ENCODE measurements at regions not wholly inside any gene's neighbourhood (a gene's known extent, or its start where the extent isn't known, plus 50 kb on each side); places are given as distances from the start of the nearest gene placed in this dataset.

- H3K9me3 Mint-ChIP-seq, result peaks cover 7 to 15% of the 10 kb centered on the region in 2 donors
- no peak overlapping the region for H3K4me3 Mint-ChIP-seq
- H3K4me1 Mint-ChIP-seq (ENCODE audit: low read depth in 2 of 2), result no peaks in the 10 kb centered on the region
- ATAC-seq (replicated peaks), result no peak
- no peak overlapping the region for H3K27ac Mint-ChIP-seq
- DNase-seq, result no peak
- no peaks in the 10 kb centered on the region for H3K36me3 Mint-ChIP-seq (ENCODE audit: insufficient read depth)
- peaks cover 0 to 10% of the 10 kb centered on the region in 2 donors for H3K27me3 Mint-ChIP-seq
These were observed 527.9 kb downstream of the DHX35 start for GRCh38 chr20:39489986-39490560.

- H3K4me3 Mint-ChIP-seq, result no peak overlapping the region
- no peak for DNase-seq
- no peaks in the 10 kb centered on the region for H3K27me3 Mint-ChIP-seq
- no peak for ATAC-seq (replicated peaks)
- H3K4me1 Mint-ChIP-seq (ENCODE audit: low read depth in 2 of 2), result no peaks in the 10 kb centered on the region
- no peaks in the 10 kb centered on the region for H3K36me3 Mint-ChIP-seq (ENCODE audit: insufficient read depth)
- H3K9me3 Mint-ChIP-seq, result no peaks in the 10 kb centered on the region
- no peak overlapping the region for H3K27ac Mint-ChIP-seq
These were observed 518.3 kb downstream of the DHX35 start for GRCh38 chr20:39480276-39481043.

GRCh38 chr20:39479196-39479810, 517.2 kb downstream of the DHX35 start:
- no peaks in the 10 kb centered on the region for H3K9me3 Mint-ChIP-seq
- H3K27ac Mint-ChIP-seq, result no peak overlapping the region
- H3K4me3 Mint-ChIP-seq, result no peak overlapping the region
- ATAC-seq (replicated peaks) (no peak), DNase-seq (no peak)
- no peaks in the 10 kb centered on the region for H3K27me3 Mint-ChIP-seq
- H3K36me3 Mint-ChIP-seq (ENCODE audit: insufficient read depth), result no peaks in the 10 kb centered on the region
- no peaks in the 10 kb centered on the region for H3K4me1 Mint-ChIP-seq (ENCODE audit: low read depth in 2 of 2)

GRCh38 chr20:39474879-39475278, 512.7 kb downstream of the DHX35 start:
- DNase-seq (no peak), ATAC-seq (replicated peaks) (no peak)
- no peak overlapping the region for H3K27ac Mint-ChIP-seq
- H3K4me1 Mint-ChIP-seq (ENCODE audit: low read depth in 2 of 2), result no peaks in the 10 kb centered on the region
- no peak overlapping the region for H3K4me3 Mint-ChIP-seq
- H3K27me3 Mint-ChIP-seq, result no peaks in the 10 kb centered on the region
- H3K36me3 Mint-ChIP-seq (ENCODE audit: insufficient read depth), result no peaks in the 10 kb centered on the region
- H3K9me3 Mint-ChIP-seq, result no peaks in the 10 kb centered on the region

GRCh38 chr20:39473536-39473935, 511.4 kb downstream of the DHX35 start:
- H3K4me1 Mint-ChIP-seq (ENCODE audit: low read depth in 2 of 2), result no peaks in the 10 kb centered on the region
- no peaks in the 10 kb centered on the region for H3K36me3 Mint-ChIP-seq (ENCODE audit: insufficient read depth)
- ATAC-seq (replicated peaks), result no peak
- H3K4me3 Mint-ChIP-seq, result no peak overlapping the region
- DNase-seq, result no peak
- H3K27me3 Mint-ChIP-seq, result no peaks in the 10 kb centered on the region
- H3K9me3 Mint-ChIP-seq, result no peaks in the 10 kb centered on the region
- H3K27ac Mint-ChIP-seq, result no peak overlapping the region

GRCh38 chr20:39468703-39469102, 506.6 kb downstream of the DHX35 start:
- no peak for ATAC-seq (replicated peaks)
- Mint-ChIP-seq H3K4me1 (ENCODE audit: low read depth in 2 of 2) (no peaks in the 10 kb centered on the region), H3K4me3 (no peak overlapping the region), H3K27ac (no peak overlapping the region), H3K9me3 (peaks cover 0 to 5% of the 10 kb centered on the region in 2 donors), H3K36me3 (ENCODE audit: insufficient read depth) (no peaks in the 10 kb centered on the region), H3K27me3 (no peaks in the 10 kb centered on the region)
- DNase-seq, result no peak

- H3K9me3 Mint-ChIP-seq, result peaks cover 0 to 5% of the 10 kb centered on the region in 2 donors
- no peak overlapping the region for H3K27ac Mint-ChIP-seq
- no peaks in the 10 kb centered on the region for H3K36me3 Mint-ChIP-seq (ENCODE audit: insufficient read depth)
- ATAC-seq (replicated peaks) (no peak), DNase-seq (no peak)
- no peaks in the 10 kb centered on the region for H3K4me1 Mint-ChIP-seq (ENCODE audit: low read depth in 2 of 2)
- no peaks in the 10 kb centered on the region for H3K27me3 Mint-ChIP-seq
- H3K4me3 Mint-ChIP-seq, result no peak overlapping the region
These were observed 502.1 kb downstream of the DHX35 start for GRCh38 chr20:39464238-39464637.

- no peak for ATAC-seq (replicated peaks)
- Mint-ChIP-seq H3K4me3 (no peak overlapping the region), H3K4me1 (ENCODE audit: low read depth in 2 of 2) (no peaks in the 10 kb centered on the region)
These were observed 500.3 kb downstream of the DHX35 start for GRCh38 chr20:39462416-39462945.

GRCh38 chr20:39458452-39458851, 496.3 kb downstream of the DHX35 start:
- Mint-ChIP-seq H3K27me3 (peaks cover 0 to 13% of the 10 kb centered on the region in 2 donors), H3K36me3 (ENCODE audit: insufficient read depth) (no peaks in the 10 kb centered on the region), H3K4me3 (no peak overlapping the region), H3K4me1 (ENCODE audit: low read depth in 2 of 2) (no peaks in the 10 kb centered on the region), H3K9me3 (peaks cover 6 to 8% of the 10 kb centered on the region in 2 donors), H3K27ac (no peak overlapping the region)
- no peak for DNase-seq
- ATAC-seq (replicated peaks), result no peak

More at GRCh38 chr20:39462416-39462945, 500.3 kb downstream of the DHX35 start:
- Mint-ChIP-seq H3K9me3 (peaks cover 3 to 14% of the 10 kb centered on the region in 2 donors), H3K27me3 (peaks cover 0 to 8% of the 10 kb centered on the region in 2 donors), H3K36me3 (ENCODE audit: insufficient read depth) (no peaks in the 10 kb centered on the region), H3K27ac (no peak overlapping the region)
- DNase-seq, result no peak

GRCh38 chr20:39453890-39454289, 491.7 kb downstream of the DHX35 start:
- DNase-seq (no peak), ATAC-seq (replicated peaks) (no peak)
- Mint-ChIP-seq H3K36me3 (ENCODE audit: insufficient read depth) (peaks cover 4% of the 10 kb centered on the region), H3K4me3 (no peak overlapping the region), H3K4me1 (ENCODE audit: low read depth in 2 of 2) (no peaks in the 10 kb centered on the region), H3K27me3 (peaks cover 0 to 13% of the 10 kb centered on the region in 2 donors), H3K27ac (no peak overlapping the region), H3K9me3 (peaks cover 6 to 19% of the 10 kb centered on the region in 2 donors)

GRCh38 chr20:39452583-39453340, 490.6 kb downstream of the DHX35 start:
- H3K4me1 Mint-ChIP-seq (ENCODE audit: low read depth in 2 of 2), result no peaks in the 10 kb centered on the region
- H3K36me3 Mint-ChIP-seq (ENCODE audit: insufficient read depth), result peaks cover 4% of the 10 kb centered on the region
- H3K27me3 Mint-ChIP-seq, result peaks cover 0 to 5% of the 10 kb centered on the region in 2 donors
- no peak overlapping the region for H3K27ac Mint-ChIP-seq
- H3K4me3 Mint-ChIP-seq, result no peak overlapping the region
- ATAC-seq (replicated peaks) (no peak), DNase-seq (no peak)
- peaks cover 3 to 12% of the 10 kb centered on the region in 2 donors for H3K9me3 Mint-ChIP-seq

- Mint-ChIP-seq H3K4me3 (no peak overlapping the region), H3K9me3 (peaks cover 3 to 11% of the 10 kb centered on the region in 2 donors), H3K27ac (no peak overlapping the region), H3K4me1 (ENCODE audit: low read depth in 2 of 2) (no peaks in the 10 kb centered on the region), H3K36me3 (ENCODE audit: insufficient read depth) (peaks cover 4% of the 10 kb centered on the region), H3K27me3 (peaks cover 0 to 5% of the 10 kb centered on the region in 2 donors)
- no peak for ATAC-seq (replicated peaks)
- DNase-seq, result no peak
These were observed 489.2 kb downstream of the DHX35 start for GRCh38 chr20:39451386-39451785.

- H3K4me1 Mint-ChIP-seq (ENCODE audit: low read depth in 2 of 2), result no peaks in the 10 kb centered on the region
- DNase-seq, result no peak
- no peaks in the 10 kb centered on the region for H3K27me3 Mint-ChIP-seq
- peaks cover 4% of the 10 kb centered on the region for H3K36me3 Mint-ChIP-seq (ENCODE audit: insufficient read depth)
- no peak for ATAC-seq (replicated peaks)
- H3K27ac Mint-ChIP-seq, result no peak overlapping the region
- peaks cover 0 to 11% of the 10 kb centered on the region in 2 donors for H3K9me3 Mint-ChIP-seq
- H3K4me3 Mint-ChIP-seq, result no peak overlapping the region
These were observed 484.3 kb downstream of the DHX35 start for GRCh38 chr20:39446397-39446796.
